ENCODE measurements at regions not wholly inside any gene's neighbourhood (a gene's known extent, or its start where the extent isn't known, plus 50 kb on each side); places are given as distances from the start of the nearest gene placed in this dataset.

- ATAC-seq (no peak), DNase-seq (no peak)
- intact Hi-C loops (cut with micrococcal nuclease), result no loop called here
Observed at GRCh38 chr13:40472427-40473220, 193.8 kb downstream of the FOXO1 start.

DNA sequence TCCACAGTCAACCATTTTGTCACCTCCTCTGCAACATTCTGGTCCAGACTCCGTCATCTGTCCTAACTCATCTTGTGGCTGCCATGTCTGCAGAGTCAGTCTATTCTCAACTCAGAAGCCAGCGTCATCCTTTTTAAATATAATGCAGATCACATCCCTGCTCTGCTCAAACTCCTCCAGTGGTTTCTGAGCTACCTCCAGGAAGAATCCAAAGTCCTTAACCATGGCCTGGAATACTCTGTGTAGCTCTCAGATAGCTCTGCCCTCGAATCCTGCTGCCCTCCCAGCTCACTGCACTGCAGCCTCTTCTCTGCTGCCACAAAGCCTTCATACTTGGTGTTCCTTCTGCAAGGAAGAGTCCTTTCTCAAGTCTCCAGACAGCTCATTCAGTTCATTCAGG, 190.8 kb downstream of the FOXO1 start:
- intact Hi-C loops (cut with micrococcal nuclease), result no loop called here
- ATAC-seq, result no peak
- no peak for DNase-seq

DNA sequence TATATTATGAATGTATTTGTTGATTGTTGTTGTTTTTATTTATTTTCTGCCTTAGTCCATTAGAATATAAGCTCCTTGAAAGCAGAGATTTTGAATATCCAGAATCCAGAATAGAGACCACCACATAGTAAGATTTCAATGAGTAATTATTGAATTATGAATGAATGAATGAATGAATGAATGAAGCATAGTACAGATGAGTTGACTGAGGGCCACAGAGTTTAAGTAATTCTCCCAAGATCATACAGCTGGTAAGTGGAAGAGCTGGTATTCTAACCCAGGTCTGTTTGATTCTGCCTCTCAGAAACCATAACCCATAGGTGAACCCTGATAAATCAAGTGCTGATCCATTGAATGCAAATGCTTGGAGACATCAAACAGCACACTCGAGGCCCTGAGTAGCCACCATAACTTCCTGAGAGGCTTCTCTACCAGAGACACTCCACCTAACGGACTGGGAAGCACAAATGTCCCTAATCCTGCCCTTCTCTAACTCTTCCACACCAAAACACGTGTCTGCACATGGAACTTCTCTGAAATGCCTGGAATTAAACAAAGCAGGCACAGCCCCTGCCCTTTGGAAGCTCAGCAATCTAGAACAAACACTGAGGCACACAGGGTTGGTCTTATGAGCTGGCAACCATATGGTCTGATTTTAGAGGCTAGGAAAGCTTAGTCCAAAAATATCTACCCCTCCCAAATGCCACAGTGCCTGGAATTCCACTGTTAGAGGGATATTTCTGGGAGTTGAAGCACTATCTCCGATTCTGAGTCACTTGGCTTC, 190.1 kb downstream of the FOXO1 start:
- DNase-seq, result no peak
- intact Hi-C loops (cut with micrococcal nuclease), result no loop called here
- ATAC-seq, result peak; percentile 34

- ATAC-seq (peak; percentile 83), DNase-seq (peak; percentile 63)
- intact Hi-C loops (cut with micrococcal nuclease), result no loop called here
Observed at GRCh38 chr13:40477623-40478608, 188.5 kb downstream of the FOXO1 start.

DNA sequence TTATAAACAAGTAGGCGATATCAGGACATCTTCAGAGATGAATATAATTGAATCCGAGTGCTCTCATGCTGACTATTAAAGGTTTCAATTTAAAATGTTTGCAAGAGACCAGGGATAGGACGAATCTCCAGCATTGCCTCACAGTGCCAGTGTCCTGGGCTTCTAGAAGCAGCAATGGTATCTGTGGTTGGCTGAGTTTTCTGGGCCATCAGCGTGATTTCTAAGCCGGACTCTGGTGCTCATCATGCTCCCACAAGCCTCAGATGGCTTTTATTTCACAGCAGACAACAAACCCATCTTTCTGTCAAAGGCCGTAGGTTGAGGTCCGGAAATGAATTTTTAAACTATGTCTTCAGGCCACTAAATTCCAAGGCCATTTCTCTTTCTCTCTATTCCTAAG, 187.7 kb downstream of the FOXO1 start:
- intact Hi-C loops (cut with micrococcal nuclease), result no loop called here
- ATAC-seq (no peak), DNase-seq (no peak)

GRCh38 chr13:40479196-40479845, 187.1 kb downstream of the FOXO1 start:
- intact Hi-C loops (cut with micrococcal nuclease), result no loop called here
- ATAC-seq (no peak), DNase-seq (peak; percentile 38)

DNA sequence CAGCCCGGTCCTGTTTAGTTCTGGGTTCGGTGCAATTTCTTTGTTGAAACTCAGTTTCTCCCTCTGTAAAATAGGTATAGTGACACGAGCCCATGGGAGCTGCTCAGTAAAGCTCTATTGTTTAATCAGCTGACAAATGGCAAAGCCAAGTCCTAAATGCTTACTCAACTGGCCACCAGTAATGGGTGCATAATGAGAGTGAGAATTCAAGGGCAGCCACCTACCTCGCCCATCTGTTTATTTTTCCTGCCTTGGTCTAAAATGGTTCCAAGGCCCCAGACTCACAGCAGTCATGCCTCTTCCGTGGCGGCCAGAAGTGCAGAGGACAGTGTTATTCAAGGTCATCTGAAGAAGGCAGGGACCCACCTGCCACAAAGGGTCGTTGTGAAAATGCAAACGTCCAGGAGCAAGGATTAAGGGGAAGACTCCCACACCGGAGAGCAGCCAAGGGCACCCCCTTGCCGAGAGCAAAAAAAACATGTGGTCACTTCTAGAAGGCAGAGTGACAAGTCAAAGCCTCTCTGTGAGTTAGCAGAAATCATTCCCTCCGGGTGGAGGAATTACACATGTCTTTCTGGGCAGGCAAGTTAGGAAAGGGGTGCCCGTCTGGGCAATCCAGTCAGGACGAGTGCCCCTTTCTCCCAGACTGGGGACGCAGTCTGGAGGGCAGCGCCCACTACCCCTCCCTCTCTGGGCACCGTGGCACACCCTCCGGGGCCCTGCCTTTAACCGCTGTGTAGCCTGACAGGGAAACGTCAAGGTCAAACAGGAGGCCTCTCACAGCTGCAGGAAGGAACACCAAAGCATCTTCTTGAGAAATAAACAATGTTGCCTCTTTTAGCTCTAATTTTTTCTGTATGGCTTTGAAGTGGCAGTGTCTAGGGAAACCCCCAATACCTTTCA, 186.2 kb downstream of the FOXO1 start:
- ATAC-seq (no peak), DNase-seq (no peak)
- intact Hi-C loops (cut with micrococcal nuclease), result no loop called here

DNA sequence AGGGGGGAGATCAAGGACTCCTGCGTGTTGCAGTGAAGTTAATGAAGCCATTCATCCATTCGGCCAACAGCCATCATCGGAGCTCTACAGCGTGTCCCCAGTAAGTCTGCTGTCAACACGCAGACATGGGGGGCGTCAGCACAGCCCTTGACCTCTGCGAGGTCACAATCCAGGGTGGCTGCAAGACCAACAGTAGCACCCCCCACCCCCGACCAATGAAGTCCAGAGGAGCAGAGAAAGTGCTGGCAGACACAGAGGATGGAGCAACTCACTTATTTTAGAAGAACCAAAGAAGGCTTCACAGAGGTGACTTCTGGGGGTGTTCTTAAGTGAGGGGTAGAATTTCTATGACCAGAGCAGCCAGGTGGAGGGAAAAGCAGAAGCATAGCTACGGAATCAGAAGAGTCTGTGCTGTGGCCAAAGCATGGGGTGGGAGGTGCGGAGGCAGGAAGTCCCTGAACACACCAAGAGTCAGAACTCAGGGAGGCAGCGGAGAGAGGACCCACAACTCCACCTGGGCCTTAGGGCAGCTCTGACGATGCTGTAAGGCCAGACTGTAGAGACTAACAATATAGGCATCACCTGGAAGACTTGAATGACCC, 185.4 kb downstream of the FOXO1 start:
- no peak for DNase-seq
- ATAC-seq, result no peak
- intact Hi-C loops (cut with micrococcal nuclease), result no loop called here

DNA sequence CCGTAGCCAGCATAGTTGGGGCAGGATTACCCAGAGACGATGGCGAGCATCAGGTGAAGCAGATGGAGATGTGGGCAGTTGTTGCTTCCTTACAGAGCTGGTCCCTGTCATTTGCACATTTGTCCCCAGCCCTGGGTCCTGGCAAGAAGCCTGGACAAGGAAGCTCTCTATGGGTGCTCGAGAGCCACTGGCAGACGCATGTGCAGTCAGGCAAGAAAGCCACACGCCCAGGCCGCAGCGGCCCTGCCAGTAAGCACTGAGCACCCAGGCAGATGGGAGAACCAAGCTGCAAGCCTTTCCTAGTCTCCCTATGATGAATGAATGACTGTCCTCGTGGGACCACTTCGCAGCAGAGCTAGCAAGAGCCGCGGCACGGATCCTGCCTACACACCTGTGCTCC, 182.8 kb downstream of the FOXO1 start:
- ATAC-seq, result peak; percentile 81
- peak; percentile 73 for DNase-seq
- intact Hi-C loops (cut with micrococcal nuclease), result no loop called here

GRCh38 chr13:40484101-40484800, 182.2 kb downstream of the FOXO1 start:
- intact Hi-C loops (cut with micrococcal nuclease), result no loop called here
- ATAC-seq (no peak), DNase-seq (no peak)

GRCh38 chr13:40484974-40485373, 181.5 kb downstream of the FOXO1 start:
- no peak for DNase-seq

DNA sequence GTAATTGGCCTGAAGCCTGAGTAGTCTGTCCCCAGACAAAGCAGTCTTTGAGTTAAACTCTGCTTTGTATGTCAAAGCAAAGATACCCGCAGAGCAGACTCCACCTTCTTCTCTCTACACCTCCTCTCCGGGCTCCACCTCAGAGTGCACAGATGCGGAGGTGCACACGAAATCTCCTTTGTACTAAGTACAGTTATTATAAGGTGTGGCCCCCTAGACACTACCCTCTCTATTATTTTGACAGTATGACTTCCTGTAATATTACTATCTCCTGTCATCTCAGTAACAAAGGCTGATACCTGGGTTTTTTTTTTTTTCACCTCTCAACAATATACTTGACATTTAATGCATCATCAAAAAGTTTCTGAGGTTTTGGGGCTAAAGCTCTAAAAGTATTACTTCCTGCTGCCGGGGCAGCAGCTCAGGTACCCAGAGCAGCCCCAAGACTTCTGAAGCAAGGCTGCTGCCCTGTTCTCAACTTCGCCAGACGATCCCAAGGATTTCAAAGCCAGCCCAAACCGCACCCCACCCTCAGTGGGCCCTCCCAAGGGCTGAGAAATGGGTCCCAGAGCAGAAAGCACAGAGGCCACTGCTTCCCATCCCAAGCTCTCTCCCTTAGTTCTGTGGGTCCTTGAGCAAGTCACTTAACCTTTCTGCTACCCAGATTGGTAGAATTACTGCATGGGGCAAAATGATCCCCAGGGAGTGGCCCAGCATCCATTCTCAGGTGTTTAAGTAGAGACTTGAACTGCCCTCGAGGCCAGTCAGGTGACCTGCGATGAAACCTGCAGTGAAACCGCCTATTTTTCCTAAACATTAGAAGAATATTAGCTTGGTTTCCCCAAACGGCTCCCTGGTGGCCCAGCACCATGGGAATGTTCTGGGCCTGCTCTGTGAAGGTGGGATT, 180.6 kb downstream of the FOXO1 start:
- ATAC-seq (no peak), DNase-seq (no peak)
- intact Hi-C loops (cut with micrococcal nuclease), result no loop called here

More at GRCh38 chr13:40484974-40485373, 181.5 kb downstream of the FOXO1 start:
- ATAC-seq, result peak; percentile 13
- intact Hi-C loops (cut with micrococcal nuclease), result no loop called here

DNA sequence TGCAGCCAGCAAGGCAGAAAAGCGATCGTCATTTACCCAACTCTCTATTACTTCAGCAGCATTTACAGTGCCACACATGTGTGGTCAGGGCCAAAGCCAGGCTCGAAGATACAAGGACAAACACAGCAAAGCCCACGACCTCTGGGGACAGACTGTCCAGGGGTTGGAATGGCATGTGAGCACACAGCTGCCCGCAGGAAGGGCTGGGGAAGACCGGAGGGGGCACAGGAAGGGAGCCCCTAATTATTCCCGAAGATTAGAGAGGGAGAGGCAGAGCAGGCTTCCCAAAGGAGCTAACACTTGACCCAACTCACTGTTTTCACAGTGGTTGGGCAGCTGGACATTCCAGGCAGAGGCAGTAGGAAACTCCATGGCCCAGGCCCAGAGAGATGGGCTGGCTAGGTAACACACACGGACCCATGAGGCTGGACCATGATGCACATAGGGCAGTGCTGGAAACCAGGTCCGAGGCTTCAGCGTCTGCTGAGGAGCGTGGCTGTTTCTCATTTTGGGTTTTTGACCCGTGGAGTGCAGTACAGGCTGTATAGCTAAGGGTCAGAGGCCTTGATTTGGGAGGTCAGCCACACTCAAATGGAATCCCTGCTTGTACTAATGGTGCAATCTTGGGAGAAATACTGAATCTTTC, 179.8 kb downstream of the FOXO1 start:
- no peak for ATAC-seq
- intact Hi-C loops (cut with micrococcal nuclease), result no loop called here
- no peak for DNase-seq

- intact Hi-C loops (cut with micrococcal nuclease), result no loop called here
- ATAC-seq, result no peak
- no peak for DNase-seq
Observed at GRCh38 chr13:40488869-40489391, 177.5 kb downstream of the FOXO1 start.

- no peak for DNase-seq
- intact Hi-C loops (cut with micrococcal nuclease), result no loop called here
- ATAC-seq, result no peak
Observed at GRCh38 chr13:40490086-40490758, 176.2 kb downstream of the FOXO1 start.
